ENCODE measurements at regions not wholly inside any gene's neighbourhood (a gene's known extent, or its start where the extent isn't known, plus 50 kb on each side); places are given as distances from the start of the nearest gene placed in this dataset.
"Not testable (repeated sequence)": the region's sequence is repeated elsewhere in the genome, so short reads cannot be mapped to it uniquely, and the experiment has no call there.

DNA sequence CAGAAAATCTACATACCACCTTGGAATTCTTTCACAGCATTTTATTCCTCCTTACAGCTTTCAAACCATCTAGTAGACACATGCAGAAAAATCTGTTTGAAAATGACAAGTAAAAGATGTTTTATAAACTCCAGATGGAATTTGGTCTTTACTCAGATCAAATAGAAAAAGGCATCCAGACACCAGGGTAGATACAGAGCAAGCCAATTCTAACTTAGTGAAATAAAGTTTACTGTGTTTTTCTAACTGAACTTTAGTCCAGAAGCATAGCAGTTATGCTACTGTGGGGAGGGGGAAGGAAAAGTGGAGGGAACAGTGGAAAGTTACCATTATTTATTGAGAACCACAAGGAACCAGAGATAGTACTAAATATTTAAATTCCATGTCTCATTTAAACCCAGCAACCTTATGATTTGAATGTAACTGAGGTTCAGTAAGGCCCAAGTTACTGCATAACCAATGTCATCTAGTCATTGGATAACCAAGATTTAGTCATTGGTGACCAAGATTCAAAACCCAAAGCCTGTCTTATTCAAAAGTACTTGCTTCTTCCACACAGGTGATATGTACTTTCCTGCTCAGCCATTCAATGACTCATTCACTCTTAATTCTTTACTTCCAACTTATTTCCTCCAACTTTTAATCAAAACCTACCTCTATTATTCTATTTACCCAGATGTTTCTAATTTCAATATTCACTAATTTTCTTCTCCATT lies 57.7 kb downstream of the RAD51AP2 start:
- DNase-seq = no peak

DNA sequence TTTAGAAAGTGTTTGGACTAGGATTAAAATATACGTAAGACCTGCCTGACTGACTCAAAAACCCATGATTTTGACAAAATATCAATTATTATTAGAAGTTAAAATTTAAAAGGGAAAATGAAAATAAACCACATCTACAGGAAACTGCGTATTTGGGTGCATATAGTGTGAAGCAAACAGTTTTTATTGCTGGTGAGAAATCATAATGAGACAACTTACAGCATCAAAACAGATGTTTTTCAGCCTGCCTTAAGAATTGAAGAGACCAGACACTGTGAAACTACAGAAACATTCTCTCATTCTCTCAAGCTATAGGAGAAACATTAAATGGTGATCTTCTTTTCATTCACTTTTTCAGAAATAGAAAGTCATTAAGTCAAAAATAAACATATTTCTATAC lies 62.9 kb downstream of the RAD51AP2 start:
- no peak for DNase-seq

DNA sequence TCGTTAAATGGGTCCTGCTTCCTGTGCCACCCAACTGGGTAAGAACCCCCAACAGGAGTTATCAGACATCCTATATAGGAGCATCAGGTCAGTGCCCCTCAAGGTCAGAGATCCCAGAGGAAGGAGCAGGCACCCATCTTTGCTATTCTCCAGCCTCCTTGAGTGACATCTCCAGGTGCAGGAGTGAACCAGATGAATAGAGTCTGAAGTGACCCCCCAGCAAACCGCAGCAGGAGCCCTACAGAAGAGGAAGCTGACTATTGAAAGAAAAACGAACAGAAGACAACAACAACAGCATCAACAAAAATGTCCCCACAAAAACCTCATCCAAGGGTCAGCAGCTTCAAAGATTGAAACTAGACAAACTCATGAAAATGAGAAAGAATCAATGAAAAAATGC lies 72.0 kb downstream of the RAD51AP2 start:
- DNase-seq = not testable (repeated sequence)

DNA sequence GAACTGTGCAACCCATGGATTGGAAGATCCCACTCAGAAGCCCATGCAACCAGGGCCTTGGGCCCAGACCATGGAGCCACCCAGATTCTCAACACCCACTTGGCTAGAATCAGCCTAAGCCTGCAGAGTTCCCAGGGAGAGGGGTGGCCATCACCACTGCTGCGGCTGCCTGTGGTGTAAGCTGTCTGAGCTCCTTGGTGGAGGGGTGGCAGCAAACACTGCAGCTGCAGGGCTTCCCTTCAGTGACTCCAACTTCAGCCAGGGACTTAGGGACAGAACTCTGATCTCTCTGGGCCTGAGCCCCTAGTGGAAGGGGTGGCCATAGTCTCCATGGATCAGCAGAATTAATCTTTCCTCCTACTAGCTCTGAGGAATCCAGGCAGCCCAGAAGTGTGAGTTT lies 72.5 kb downstream of the RAD51AP2 start:
- no peak for DNase-seq

- DNase-seq = no peak
Measured at GRCh38 chr2:17442334-17442733, 75.9 kb downstream of the RAD51AP2 start.

GRCh38 chr2:17441790-17442189 lies 76.5 kb downstream of the RAD51AP2 start:
- no peak for DNase-seq

- no peak for DNase-seq
Measured at GRCh38 chr2:17441055-17441771, 77.0 kb downstream of the RAD51AP2 start.

DNA sequence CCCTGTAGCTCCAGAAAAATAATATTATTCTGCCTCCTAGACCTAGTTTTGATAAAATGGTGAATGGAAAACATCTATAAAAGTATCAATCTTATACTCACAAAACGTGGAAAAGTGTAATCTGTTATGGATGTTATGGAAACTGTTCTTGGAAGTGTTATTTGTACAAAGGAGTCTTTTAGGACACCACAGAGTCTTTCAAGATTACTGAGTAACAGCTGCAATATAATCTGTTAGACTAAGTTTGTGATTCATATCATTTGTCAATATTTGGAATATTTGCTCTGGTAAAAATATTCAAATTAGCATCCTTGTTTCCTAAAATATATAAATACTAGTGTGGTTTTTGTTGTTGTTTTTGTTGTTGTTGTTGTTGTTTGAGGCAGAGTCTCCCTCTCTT lies 87.9 kb downstream of the RAD51AP2 start:
- no peak for DNase-seq

GRCh38 chr2:17429130-17429529 lies 89.1 kb downstream of the RAD51AP2 start:
- DNase-seq = no peak

GRCh38 chr2:17427401-17427800 lies 90.8 kb downstream of the RAD51AP2 start:
- DNase-seq = no peak

- no peak for DNase-seq
Measured at GRCh38 chr2:17426743-17427142, 91.5 kb downstream of the RAD51AP2 start.

GRCh38 chr2:17422061-17422460 lies 96.2 kb downstream of the RAD51AP2 start:
- DNase-seq = no peak

GRCh38 chr2:17416884-17417391 lies 101.3 kb downstream of the RAD51AP2 start:
- DNase-seq = no peak

DNA sequence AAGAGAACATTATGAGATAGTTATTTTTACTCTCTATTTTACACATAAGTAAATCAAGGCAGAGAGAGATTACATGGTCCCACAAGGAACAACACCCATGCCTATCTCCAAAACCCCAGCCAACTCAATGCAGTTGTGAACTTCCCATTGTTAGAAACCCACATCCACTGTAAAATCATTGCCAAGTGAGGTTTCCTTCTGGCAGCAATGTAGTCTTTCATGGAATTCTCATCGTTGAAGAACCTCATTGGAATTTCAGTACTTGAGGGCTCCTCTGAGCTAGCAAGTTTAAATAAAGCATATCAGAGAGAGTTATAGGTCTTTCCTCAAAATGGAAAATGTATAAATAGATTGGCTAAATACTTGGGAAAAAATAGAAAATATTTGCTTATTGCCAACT lies 105.2 kb downstream of the RAD51AP2 start:
- no peak for DNase-seq

GRCh38 chr2:17401096-17401495 lies 117.1 kb downstream of the RAD51AP2 start:
- no peak for DNase-seq

DNA sequence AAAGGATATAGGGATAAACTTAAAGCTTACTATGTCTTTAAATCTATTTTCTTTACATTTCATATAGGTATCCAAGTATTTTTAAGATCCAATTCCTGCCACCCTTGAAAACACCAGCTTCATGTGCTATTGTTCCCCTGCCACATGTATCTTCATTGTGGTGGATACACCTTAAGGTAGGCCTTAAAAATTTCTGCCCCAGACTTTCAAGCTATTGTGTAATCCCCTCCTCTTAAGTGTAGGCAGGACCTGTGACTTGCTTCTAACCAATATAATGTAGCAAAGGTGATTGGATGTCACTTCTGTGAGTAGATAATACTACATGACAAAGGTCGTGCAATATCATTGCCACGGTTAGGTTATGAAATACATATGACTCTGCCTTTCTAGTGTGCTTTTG lies 119.5 kb downstream of the RAD51AP2 start:
- DNase-seq = no peak

GRCh38 chr2:17388798-17389197 lies 129.4 kb downstream of the RAD51AP2 start:
- DNase-seq = no peak

- DNase-seq = no peak
Measured at GRCh38 chr2:17387591-17387990, 130.6 kb downstream of the RAD51AP2 start.

- no peak for DNase-seq
Measured at GRCh38 chr2:17386771-17387170, 131.5 kb downstream of the RAD51AP2 start.

DNA sequence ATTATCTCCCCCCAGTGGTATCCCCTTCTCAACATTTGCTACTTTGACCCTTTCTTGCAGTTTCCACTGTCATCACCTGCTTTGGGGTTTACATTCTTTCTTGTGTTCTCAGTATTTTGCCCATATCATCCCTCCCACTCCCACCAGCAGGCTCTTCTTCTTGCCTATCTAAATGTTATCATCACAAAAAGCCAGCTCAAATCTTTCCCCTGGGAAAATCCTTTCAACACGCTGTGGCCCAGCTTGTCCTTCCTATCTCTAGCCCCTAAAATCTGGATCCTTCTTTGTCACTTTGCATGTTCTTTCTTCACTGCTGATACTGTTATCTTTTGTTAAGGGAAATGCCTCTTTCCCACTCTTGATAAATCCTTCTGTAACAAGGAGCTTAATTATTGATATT lies 138.2 kb downstream of the RAD51AP2 start:
- DNase-seq = no peak

DNA sequence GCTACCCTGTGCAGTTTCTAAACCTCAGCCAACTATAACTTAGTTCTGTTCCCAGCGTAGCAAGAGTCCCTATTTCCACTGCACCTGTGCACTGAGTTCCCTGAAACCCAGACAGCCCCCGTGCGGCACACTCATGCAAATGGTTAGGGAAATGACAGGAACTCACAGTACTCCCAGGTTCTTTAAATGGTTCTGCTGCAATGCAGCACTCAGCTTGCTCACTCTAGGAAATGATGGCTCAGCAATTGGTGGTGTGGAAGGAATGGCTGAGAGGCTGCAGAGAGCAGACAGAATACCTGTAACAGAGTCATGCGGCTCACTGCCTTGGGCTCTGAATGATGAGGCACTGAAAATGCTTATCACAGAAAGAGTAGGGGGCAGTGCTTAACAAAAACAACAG lies 143.0 kb downstream of the RAD51AP2 start:
- no peak for DNase-seq

GRCh38 chr2:17373741-17374140 lies 144.5 kb downstream of the RAD51AP2 start:
- no peak for DNase-seq

DNA sequence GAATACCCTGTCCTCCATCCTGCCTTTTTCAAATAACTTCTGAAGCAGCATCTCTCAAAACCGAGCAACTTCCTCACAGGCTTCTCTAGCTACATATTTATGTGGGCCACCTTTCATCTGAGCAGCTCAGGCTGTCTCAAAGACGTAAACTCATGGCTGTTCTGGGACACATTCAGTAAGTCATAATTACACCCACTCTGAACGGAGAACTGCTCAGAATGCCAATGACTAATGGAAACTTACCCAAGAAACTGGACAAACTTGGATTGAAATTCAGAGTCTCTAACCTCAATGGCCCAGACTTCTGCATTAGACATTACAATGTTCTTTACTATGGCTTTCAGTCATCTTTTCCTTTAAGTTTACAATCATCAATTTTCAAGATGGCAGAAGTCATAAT lies 145.2 kb downstream of the RAD51AP2 start:
- no peak for DNase-seq

GRCh38 chr2:17363846-17364245 lies 154.4 kb downstream of the RAD51AP2 start:
- DNase-seq = no peak

DNA sequence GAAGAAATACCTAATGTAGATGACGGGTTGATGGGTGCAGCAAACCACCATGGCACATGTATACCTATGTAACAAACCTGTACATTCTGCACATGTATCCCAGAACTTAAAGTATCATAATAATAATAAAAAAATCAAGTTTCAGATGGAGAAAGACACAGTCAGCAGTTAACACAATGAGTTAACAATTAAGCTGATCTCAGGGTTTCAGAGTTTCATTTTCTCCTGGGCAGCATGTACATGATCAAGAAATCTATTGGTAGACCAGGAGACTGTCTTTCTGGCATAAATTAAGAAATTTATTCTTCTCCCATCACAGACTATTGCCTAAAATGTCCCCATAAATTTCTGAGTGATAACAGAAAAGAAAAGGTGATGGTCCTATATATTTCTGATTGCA lies 155.3 kb downstream of the RAD51AP2 start:
- DNase-seq = no peak
